IMR-90 (cell line): ENCODE measurements at regions not wholly inside any gene's neighbourhood (a gene's known extent, or its start where the extent isn't known, plus 50 kb on each side); places are given as distances from the start of the nearest gene placed in this dataset.
A peak's percentile ranks its signal among the peaks of the same experiment; 100 is the strongest.

Experiments used
- ATAC-seq: fragments of 200-7000 bp; cut with Tn5 transposase; 2 replicates; pipeline ENCODE4 v1.9.1; 2020; ENCODE audit warnings: low read depth, mild to moderate bottlenecking, moderate library complexity
- BruUV-seq: library from RNA; stranded (reverse); fragments of 400-500 nt; replicated peaks from 2 replicates; lab custom pipeline; 2021; lab: Mats Ljungman, UMichigan
- CTCF ChIA-PET: fragments of 300-600 bp; formaldehyde crosslinking; extraction: SDS; loops from one replicate; lab custom pipeline; 2021; ENCODE audit warnings: antibody characterized with exemption; lab: Yijun Ruan, JAX
- POLR2A ChIA-PET: fragments of 300-600 bp; sonication (Branson Sonifier 250); formaldehyde crosslinking; loops from one replicate; lab custom pipeline; 2022; ENCODE audit warnings: antibody characterized with exemption; ENCODE audit not compliant: unreplicated experiment; lab: Charles Lee
- DNase-seq: peaks from one replicate; pipeline ENCODE4 v3.0.0; 2013
- H2AFZ ChIP-seq: replicated peaks from 2 replicates; pipeline ENCODE3; 2013; ENCODE audit warnings: low read length, mild to moderate bottlenecking; ENCODE audit not compliant: poor library complexity
- H2AK5ac ChIP-seq: 2 replicates; pipeline ENCODE4 v1.6.1; 2013; ENCODE audit warnings: low read depth, low read length, inconsistent platforms
- H2AK9ac ChIP-seq: replicated peaks from 2 replicates; pipeline ENCODE3; 2013; ENCODE audit warnings: mild to moderate bottlenecking, low read depth, low read length, moderate library complexity; ENCODE audit not compliant: poor library complexity
- H2BK120ac ChIP-seq: 2 replicates; pipeline ENCODE4 v1.6.1; 2013; ENCODE audit warnings: low read depth, low read length, inconsistent platforms
- H2BK15ac ChIP-seq: 3 replicates; pipeline ENCODE4 v1.6.1; 2013; ENCODE audit warnings: low read depth, low read length, inconsistent platforms
- H2BK20ac ChIP-seq: 2 replicates; pipeline ENCODE4 v1.6.1; 2013; ENCODE audit warnings: low read depth, mild to moderate bottlenecking, inconsistent platforms, low read length, moderate library complexity
- H2BK5ac ChIP-seq: 2 replicates; pipeline ENCODE4 v1.6.1; 2013; ENCODE audit warnings: mild to moderate bottlenecking, low read depth, low read length, inconsistent platforms; ENCODE audit not compliant: poor library complexity, severe bottlenecking
- H3K14ac ChIP-seq: replicated peaks from 2 replicates; pipeline ENCODE4 v1.6.1; 2013; ENCODE audit warnings: low read depth, low read length, inconsistent platforms
- H3K18ac ChIP-seq: 2 replicates; pipeline ENCODE4 v1.6.1; 2013; ENCODE audit warnings: low read depth, low read length, control low read depth
- H3K23ac ChIP-seq: 2 replicates; pipeline ENCODE4 v1.6.1; 2013; ENCODE audit warnings: low read depth, low read length, inconsistent platforms
- H3K27ac ChIP-seq: 2 replicates; pipeline ENCODE4 v1.5.1; 2013; ENCODE audit warnings: mild to moderate bottlenecking, control low read depth, low read length; ENCODE audit not compliant: insufficient read depth
- H3K27me3 ChIP-seq: 2 replicates; pipeline ENCODE4 v1.6.1; 2013; ENCODE audit warnings: low read length; ENCODE audit not compliant: control insufficient read depth, insufficient read depth
- H3K36me3 ChIP-seq: 2 replicates; pipeline ENCODE4 v1.6.1; 2013; ENCODE audit warnings: low read length, mixed read lengths; ENCODE audit not compliant: control insufficient read depth, insufficient read depth
- H3K4ac ChIP-seq: 2 replicates; pipeline ENCODE4 v1.6.1; 2013; ENCODE audit warnings: low read depth, low read length, inconsistent platforms
- H3K4me1 ChIP-seq: 2 replicates; pipeline ENCODE4 v1.6.1; 2013; ENCODE audit warnings: low read length, mixed read lengths; ENCODE audit not compliant: control insufficient read depth, insufficient read depth
- H3K4me2 ChIP-seq: 2 replicates; pipeline ENCODE4 v1.6.1; 2013; ENCODE audit warnings: low read depth, mild to moderate bottlenecking, control low read depth, low read length, moderate library complexity
- H3K4me3 ChIP-seq: 2 replicates; pipeline ENCODE4 v1.5.1; 2013; ENCODE audit warnings: low read depth, mild to moderate bottlenecking, control low read depth, low read length, moderate library complexity; ENCODE audit not compliant: insufficient read depth
- H3K56ac ChIP-seq: 2 replicates; pipeline ENCODE4 v1.6.1; 2013; ENCODE audit warnings: low read length, inconsistent platforms; ENCODE audit not compliant: insufficient read depth; ENCODE audit errors: extremely low read depth
- H3K79me1 ChIP-seq, 2 experiments: 2 replicates each; pipeline ENCODE4 v1.6.1; 2013; ENCODE audit warnings: low read length in 2 of 2, inconsistent platforms in 1 of 2, low read depth in 1 of 2
- H3K9ac ChIP-seq: 2 replicates; pipeline ENCODE4 v1.6.1; 2013; ENCODE audit warnings: low read depth, low read length, control low read depth
- H3K9me1 ChIP-seq: 2 replicates; pipeline ENCODE4 v1.6.1; 2013; ENCODE audit warnings: low read length, inconsistent platforms; ENCODE audit not compliant: insufficient read depth
- H3K9me3 ChIP-seq: 2 replicates; pipeline ENCODE4 v1.6.1; 2013; ENCODE audit warnings: low read length; ENCODE audit not compliant: control insufficient read depth, insufficient read depth
- H4K20me1 ChIP-seq: 2 replicates; pipeline ENCODE4 v1.6.1; 2013; ENCODE audit warnings: low read length, inconsistent platforms; ENCODE audit not compliant: insufficient read depth
- H4K5ac ChIP-seq: 2 replicates; pipeline ENCODE4 v1.6.1; 2013; ENCODE audit warnings: mild to moderate bottlenecking, low read depth, low read length, control low read depth
- H4K8ac ChIP-seq, 2 experiments: 2 replicates each; pipeline ENCODE4 v1.6.1; 2013; ENCODE audit warnings: low read depth in 2 of 2, low read length in 2 of 2, control low read depth in 1 of 2, inconsistent platforms in 1 of 2
- H4K91ac ChIP-seq: 2 replicates; pipeline ENCODE4 v1.6.1; 2013; ENCODE audit warnings: low read depth, low read length, inconsistent platforms; ENCODE audit not compliant: insufficient read depth
- CHD1 ChIP-seq: IDR thresholded peaks from 2 replicates; pipeline ENCODE4 v1.6.1; 2012; ENCODE audit warnings: low read depth, low read length, improper control_type of control experiment
- NFE2L2 ChIP-seq: fragments of 150-350 bp; IDR thresholded peaks from 2 replicates; pipeline ENCODE4 v1.6.1; 2016; ENCODE audit warnings: low read depth, mild to moderate bottlenecking, low read length
- WGBS, 2 experiments: methylation state at CpG; one replicate each; pipeline versions ENCODE4 v1.1.5 to v1.1.7; 2013; ENCODE audit warnings: missing lambda C conversion rate in 2 of 2; ENCODE audit not compliant: insufficient read length in 1 of 2; ENCODE audit errors: extremely low coverage in 2 of 2; 5-methylcytosine and 5-hydroxymethylcytosine counted together
- dilution Hi-C: fragments of 300-500 bp; cut with HindIII; formaldehyde crosslinking; loops from one replicate; pipeline ENCODE4 v1.14.3; 2018; ENCODE audit warnings: low sequenced_read_pairs; ENCODE audit not compliant: unreplicated experiment
- in situ Hi-C: fragments of 300-500 bp; cut with MboI; formaldehyde crosslinking; loops from 3 replicates; pipeline ENCODE4 v1.14.3; 2019; ENCODE audit warnings: low sequenced_read_pairs, inconsistent platforms, mixed read lengths
- intact Hi-C: fragments of 100-400 bp; cut with micrococcal nuclease; formaldehyde crosslinking; loops from 2 replicates; pipeline ENCODE4 v1.10.0; 2022

GRCh38 chr6:28696682-28697081 lies 171.0 kb downstream of the GPX5 start:
- ChIA-PET CTCF (no interaction called here), POLR2A (no interaction called here)
- no peaks in the 10 kb centered on the region for H4K20me1 ChIP-seq
- no peak overlapping the region for H2BK120ac ChIP-seq
- H3K14ac ChIP-seq = no peak overlapping the region
- no peak overlapping the region for H2AFZ ChIP-seq
- H2BK5ac ChIP-seq = no peak overlapping the region
- no peak overlapping the region for H3K18ac ChIP-seq
- dilution Hi-C loops = no loop called here
- intact Hi-C loops = no loop called here
- no peaks in the 10 kb centered on the region for H3K36me3 ChIP-seq
- 0% methylated on average over 3 of the region's 9 CpGs; no CpG with 5 or more reads in 1 of the 2 experiments for WGBS, 2 experiments
- H4K5ac ChIP-seq = no peak overlapping the region
- no peak overlapping the region for H3K23ac ChIP-seq
- H3K79me1 ChIP-seq = no peaks in the 10 kb centered on the region
- no peak overlapping the region for H2AK5ac ChIP-seq
- H3K4me1 ChIP-seq = no peaks in the 10 kb centered on the region
- H2BK20ac ChIP-seq = no peak overlapping the region
- H4K91ac ChIP-seq = no peak overlapping the region
- H3K4ac ChIP-seq = no peak overlapping the region
- H2BK15ac ChIP-seq = no peak overlapping the region
- peaks cover 28% of the 10 kb centered on the region for H3K27me3 ChIP-seq
- H3K9me3 ChIP-seq = no peaks in the 10 kb centered on the region
- ATAC-seq (no peak), DNase-seq (no peak)
- H3K9ac ChIP-seq = no peak overlapping the region
- H3K9me1 ChIP-seq = no peaks in the 10 kb centered on the region
- no peak overlapping the region for H3K56ac ChIP-seq
- H4K8ac ChIP-seq = no peak overlapping the region
- no peak overlapping the region for H3K4me3 ChIP-seq
- no TSS peak for BruUV-seq
- peak overlapping the region; percentile 45; the same call in 1 of the 2 replicates for H3K4me2 ChIP-seq
- in situ Hi-C loops = no loop called here
- H3K27ac ChIP-seq = no peak overlapping the region
- TF ChIP-seq CHD1 (no peak), NFE2L2 (no peak)
- no peak overlapping the region for H2AK9ac ChIP-seq
